NCI-H1417 treated with DMSO at 0.1 percent for 48 hours (cell line): ENCODE measurements at regions not wholly inside any gene's neighbourhood (a gene's known extent, or its start where the extent isn't known, plus 50 kb on each side); places are given as distances from the start of the nearest gene placed in this dataset.
"Not testable (repeated sequence)": the region's sequence is repeated elsewhere in the genome, so short reads cannot be mapped to it uniquely, and the experiment has no call there.

Source experiments
- DNase-seq: peaks from one replicate; lab custom pipeline; 2025; lab: John Stamatoyannopoulos, UW

DNA sequence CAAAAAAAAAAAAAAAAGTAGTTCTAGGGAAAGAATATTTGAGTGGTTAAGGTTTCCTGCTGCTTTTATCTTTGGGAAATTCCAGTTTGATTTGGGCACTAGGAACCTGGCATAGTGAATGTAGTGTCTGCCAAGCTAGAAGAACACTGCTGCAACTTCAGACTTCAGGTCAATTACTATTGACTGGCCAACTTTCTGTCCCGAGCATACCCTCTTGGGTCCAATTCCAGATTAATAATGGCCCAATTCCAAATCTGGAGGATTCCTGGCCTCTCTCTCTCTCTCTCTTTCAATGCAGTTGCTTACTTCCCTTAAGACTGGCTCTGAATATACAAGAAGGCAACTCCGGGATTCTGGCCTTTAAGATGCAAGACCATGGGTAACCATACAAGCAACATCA is 74.9 kb downstream of the ANKEF1 start:
- DNase-seq, result no peak

DNA sequence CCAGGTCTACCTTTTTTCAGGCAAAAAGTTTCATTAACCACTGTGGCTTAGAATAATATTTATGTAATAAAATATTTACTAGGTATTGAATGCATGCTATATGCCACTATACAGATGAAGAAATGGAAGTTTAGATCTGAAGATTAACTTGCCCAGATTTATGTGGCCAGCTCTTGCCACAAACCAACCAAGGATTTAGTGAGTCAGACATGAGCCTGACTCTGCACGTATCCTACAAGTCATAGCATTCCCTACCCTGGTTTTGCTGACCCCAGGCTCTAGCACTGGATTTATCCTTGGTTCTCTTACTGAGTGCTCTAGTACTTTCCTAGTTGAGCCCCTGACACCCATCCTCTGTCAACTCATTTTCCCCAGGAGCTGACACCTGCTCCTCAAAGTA is 75.4 kb downstream of the ANKEF1 start:
- DNase-seq, result no peak

DNA sequence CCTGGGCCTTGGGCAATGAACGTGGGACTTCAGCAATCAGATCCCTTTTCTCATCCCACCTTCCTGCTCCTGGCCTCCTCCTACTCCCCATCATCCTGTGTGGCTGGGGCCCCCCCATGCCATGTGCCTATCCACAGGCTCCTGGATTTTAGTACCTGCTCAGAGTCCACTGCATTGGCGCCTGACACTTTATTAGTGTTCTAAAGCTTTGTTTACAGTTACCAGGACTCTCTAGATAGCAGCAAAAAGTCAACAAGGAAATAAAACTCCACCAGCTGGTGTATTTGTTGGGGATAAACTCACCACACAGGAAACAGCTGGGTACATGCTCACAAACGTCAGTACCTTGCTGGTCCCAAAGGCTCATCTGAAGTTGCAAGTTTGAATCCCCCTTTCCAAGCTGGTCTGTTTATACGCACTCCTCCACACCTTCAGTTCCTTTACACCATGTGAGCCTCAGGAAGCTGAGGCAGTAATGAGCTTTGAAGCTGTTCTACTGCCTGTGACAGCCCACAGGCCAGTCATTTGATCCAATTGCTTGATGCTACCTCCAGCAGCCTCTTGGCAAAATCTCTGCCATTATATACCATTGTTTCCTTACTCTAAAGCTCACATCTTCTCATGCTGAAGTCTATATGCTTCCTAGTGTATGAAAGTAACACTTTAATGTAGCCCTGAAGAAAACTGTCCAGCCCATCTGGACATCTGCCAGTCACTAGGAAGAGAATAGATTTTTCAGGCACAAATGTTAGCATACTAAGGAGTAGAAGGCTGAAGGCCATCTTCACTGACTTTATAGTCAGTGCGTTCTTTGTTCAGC is 76.6 kb downstream of the ANKEF1 start:
- peak; percentile 26 for DNase-seq

GRCh38 chr20:10111959-10112250 is 77.1 kb downstream of the ANKEF1 start:
- no peak for DNase-seq

DNA sequence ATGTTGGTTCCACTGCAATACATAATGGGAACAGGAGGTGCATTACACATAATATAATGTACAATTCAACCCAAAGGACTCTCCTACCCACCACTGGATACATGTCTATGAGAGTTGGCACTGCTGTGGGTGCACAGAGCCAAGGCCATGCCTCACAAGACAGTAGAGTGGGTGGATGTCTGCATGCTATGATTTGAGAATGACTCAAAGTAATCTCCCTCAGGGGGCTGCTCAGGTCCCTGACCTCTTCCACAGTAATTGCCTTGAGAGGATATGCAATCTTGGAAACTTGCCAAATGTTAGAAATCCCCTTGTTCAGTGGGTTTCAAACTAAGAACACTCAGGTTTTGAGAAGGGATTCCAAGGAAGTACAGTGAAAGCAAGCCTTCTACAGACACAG is 79.0 kb downstream of the ANKEF1 start:
- no peak for DNase-seq

DNA sequence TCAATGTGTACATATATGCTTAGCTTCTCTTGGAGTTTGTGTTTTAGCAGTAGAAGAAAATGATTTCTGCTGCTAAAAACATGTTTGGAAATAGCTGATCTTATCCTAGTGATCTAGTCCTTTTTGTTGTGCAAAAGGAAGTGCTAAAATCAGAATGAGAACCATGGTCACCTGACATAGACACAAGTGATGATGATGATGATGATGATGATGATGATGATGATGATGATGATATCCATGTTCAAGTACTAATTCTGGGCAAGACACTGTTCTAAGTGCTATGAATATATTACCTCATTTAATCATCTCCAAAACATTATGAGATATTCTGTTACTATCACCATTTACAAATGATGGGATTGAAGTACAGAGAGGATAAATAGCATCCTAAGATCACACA is 79.8 kb downstream of the ANKEF1 start:
- no peak for DNase-seq

- DNase-seq, result no peak
Observed at GRCh38 chr20:10115021-10115420, 80.2 kb downstream of the ANKEF1 start.

DNA sequence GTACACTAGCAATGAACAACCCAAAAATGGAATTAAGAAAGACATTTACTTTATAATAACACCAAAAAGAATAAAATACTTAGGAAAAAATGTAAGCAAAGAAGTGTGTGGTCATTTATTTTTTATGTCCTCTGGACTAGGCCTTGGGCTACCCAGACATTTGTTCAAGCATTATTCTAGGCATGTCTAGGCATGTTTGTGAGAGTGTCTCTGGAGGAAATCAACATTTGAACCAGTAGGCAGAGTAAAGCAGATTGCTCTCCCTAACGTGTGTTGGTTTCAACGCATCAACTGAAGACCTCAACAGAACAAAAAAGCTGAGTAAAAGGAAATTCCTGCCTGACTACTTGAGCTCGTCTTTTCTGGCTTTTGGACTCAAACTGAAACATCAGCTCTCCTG is 84.5 kb downstream of the ANKEF1 start:
- no peak for DNase-seq

GRCh38 chr20:10124883-10125282 is 90.1 kb downstream of the ANKEF1 start:
- DNase-seq, result not testable (repeated sequence)

DNA sequence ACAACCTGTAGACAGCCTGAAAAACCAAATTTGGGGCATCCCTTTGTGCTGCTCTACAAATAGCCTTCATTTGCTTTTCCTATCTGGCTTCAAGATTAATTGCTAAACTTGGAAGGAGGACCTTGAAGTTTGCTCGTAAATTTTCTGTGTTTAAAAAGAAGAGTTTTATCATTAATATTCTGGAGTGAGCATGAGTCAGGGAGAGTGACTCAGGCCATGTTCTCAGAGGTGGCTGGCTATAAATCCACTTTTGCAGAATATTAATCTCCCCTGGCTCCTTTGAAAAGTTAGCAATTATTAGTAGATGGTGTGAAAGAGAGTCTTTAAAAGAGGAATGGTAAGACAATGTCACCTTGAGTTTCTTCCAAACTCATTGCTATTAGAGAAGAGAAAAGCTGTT is 91.0 kb downstream of the ANKEF1 start:
- no peak for DNase-seq

DNA sequence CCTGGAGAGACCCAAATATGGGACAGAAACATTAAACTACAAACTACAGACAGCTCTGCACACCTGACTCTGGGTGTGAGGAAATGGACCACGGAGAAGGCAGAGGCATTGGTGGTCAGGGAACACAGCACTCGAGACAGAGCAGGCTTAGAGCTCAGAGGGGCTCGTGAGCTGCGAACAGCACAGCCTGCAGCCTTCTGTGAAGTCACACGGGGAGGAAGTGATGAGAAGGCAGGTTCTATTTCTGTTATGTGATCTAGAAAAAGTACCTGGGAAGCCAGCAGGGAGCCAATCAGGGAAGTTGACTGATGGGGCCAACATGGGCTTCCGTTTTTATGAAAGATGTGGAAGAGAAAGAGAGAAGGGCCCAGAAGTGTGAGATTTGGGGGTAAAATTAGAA is 88.9 kb upstream of the SNAP25 start:
- DNase-seq, result no peak

- DNase-seq, result no peak
Observed at GRCh38 chr20:10131732-10132345, 86.8 kb upstream of the SNAP25 start.

DNA sequence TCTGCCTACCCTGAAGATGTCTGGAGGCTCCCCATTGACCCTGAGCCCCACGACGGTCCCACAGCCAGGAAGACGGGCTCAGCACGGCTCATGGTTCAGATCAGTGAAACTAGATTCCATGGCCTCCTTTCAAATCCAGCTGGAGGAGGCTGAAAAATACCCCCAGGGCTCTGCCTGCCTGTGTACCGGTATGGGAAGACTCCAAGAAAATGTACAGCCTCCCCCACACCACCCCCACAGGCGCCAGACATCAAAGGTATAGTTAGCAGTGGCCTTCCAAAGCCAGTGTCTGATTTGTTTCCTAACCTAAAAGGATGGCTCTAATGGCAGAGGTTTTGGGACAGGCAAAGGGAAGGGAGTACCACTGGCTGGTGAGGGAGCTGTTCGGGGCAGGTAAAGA is 86.2 kb upstream of the SNAP25 start:
- DNase-seq, result no peak

DNA sequence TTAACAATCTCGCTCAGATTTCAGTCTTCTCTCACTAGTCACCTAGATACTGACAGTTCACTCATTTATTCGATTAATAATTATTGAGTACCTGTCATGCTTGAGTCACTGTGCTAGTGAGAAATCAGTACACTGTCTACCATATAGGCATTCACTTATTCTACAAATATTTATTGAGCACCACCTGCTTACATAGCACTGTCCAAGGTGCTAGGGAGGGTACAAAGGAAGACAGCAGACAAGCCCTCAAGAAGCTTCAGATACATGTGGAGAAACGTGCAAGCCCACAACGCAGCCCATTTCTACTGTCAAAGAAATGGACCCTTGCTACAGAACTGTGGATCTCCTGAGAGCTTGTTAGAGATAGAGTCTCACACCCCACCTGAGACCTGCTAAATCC is 85.1 kb upstream of the SNAP25 start:
- DNase-seq, result no peak

DNA sequence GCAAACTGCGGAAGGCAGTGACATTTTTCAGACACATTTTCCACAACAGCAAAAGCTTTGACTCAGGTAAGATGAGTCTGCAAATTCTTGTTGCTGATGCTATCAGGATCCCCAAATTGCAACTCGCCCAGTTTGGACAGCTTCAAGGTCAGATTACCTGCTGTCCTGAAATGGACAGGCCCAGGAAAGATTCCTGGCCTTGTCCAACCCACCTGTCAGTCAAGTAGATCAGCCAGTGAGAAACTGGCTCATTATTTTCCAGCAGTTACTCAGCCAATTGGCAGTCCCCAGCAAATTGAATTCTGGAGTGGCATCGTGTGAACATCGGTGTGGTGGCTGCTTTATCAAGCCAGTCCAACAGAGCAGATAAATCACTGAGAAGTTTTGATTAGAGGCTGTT is 84.5 kb upstream of the SNAP25 start:
- DNase-seq, result no peak

DNA sequence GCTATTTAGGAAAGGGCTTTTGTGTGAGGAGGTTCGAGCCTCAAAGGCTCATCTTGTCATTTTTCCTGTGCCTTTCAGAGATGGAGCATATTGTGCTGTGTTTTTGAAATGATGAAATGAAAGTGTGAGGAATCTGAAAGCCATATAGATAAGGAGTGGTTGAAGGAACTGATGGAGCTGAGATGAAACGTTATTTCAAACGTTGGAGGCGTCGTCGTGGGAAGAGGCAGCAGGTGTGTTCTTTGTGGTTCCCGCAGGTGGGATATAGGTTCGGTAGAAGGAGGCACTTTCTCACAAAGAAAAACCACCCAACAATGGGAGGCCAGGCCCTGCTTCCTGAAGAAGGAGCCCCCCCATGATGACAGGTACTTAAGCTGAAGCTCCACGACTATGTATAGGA is 83.2 kb upstream of the SNAP25 start:
- DNase-seq, result no peak

DNA sequence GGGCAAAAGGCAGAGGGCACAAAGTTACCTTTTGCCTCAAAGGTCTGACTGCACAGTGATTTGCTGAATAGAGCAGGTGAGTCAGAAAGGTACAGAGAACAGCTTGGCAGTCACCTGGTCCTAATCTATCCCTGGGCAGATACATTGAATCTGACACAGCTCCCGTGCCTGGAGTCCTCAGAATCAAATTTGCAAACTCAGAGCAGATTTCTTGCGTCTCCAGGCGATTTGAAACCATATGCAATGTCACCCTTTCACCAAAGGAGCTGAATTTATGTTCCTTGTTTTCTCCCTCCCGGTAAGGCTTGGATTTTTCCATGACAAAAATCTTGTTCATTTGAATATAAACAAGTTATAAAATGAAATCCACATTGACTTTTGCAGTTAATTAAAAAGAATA is 81.6 kb upstream of the SNAP25 start:
- DNase-seq, result no peak

GRCh38 chr20:10137533-10137932 is 81.1 kb upstream of the SNAP25 start:
- DNase-seq, result no peak

- peak; percentile 83 for DNase-seq
Observed at GRCh38 chr20:10157549-10157948, 61.1 kb upstream of the SNAP25 start.

- no peak for DNase-seq
Observed at GRCh38 chr20:10167040-10167439, 51.6 kb upstream of the SNAP25 start.

- DNase-seq, result no peak
Observed at GRCh38 chr20:10167594-10167993, 51.0 kb upstream of the SNAP25 start.
